ENCODE measurements at regions not wholly inside any gene's neighbourhood (a gene's known extent, or its start where the extent isn't known, plus 50 kb on each side); places are given as distances from the start of the nearest gene placed in this dataset.

DNA sequence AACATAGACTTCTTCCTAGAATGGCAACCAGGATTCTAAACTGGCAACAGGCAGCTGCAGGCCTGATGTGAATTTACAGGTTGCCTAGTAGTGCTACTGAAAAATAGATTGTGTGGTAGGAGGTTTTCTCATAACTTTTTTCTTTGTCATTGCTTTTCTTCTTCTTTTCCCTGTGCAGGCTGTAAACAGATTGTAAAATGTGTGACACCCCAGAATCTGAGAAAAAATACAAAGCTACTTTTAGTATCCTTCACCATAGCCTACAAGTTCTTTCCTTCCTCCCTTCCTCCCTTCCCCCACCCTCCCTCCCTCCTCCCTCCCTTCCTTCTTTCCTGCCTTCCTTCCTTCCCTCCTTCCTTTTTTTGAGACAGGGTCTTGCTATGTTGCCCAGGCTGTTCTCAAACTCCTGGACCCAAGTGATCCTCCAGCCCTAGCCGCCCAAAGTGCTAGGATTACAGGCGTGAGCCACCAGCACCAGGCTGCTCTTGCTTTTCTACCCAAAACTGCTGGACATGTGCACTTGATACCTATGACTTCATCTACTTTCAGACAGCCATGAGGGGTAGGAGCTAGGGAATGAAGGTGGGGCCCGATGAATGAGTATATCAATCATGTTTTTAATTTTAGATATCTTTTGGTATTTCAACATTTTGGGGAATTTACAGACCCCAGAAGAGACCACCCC, 114.2 kb upstream of the EEA1 start:
- no peak for DNase-seq

DNA sequence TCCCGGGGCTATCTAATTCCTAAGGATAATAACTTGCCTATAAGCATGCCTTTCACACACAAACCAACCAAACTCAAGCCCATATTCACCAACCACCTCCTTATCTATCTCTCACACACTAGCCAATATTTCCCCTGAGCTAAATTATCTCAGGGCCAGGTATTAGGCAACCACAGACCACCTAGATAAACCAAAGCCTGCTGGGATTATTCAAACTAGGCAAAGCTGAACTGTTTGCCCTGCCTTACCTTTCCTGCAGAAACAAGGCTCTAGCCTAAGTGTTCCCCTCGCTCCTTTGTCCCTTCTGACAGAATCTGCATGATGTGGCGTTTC, 114.7 kb upstream of the EEA1 start:
- DNase-seq: no peak

DNA sequence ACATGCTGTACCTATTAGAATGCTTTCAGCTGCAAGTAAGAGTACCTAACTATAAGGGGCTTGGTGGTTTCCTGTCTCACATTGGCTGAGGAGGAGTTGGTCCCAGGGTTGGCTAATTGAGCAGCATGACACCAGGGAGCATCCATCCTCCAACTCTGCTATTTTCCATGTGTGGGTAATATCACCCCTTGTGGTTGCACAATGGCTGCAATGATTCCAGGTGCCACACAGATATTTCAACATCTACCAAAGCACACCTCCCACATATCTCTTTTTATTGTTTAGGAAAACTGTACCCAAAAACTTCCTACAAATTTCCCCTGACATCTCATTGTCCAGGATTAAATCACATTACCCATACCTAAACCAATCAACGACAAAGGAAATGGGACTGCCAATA, 118.0 kb upstream of the EEA1 start:
- no peak for DNase-seq

DNA sequence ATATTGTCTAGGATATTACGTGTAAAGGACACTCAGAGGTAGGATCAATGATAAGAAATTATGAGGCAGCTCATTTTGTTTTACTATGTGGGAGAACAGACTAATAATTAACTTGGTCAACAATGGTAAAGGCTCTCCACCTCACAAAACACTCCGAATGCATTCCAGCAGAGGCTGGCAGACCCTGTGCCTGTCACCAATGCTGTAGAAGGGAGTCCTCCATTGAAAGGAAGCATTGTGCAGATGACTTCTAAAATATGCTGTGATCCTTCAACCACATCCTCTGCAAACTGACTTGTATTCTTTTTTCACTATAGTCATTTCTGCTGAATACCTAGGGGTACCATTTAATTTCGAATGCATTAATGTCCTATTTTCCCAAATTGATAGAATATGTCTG, 119.6 kb upstream of the EEA1 start:
- no peak for DNase-seq

DNA sequence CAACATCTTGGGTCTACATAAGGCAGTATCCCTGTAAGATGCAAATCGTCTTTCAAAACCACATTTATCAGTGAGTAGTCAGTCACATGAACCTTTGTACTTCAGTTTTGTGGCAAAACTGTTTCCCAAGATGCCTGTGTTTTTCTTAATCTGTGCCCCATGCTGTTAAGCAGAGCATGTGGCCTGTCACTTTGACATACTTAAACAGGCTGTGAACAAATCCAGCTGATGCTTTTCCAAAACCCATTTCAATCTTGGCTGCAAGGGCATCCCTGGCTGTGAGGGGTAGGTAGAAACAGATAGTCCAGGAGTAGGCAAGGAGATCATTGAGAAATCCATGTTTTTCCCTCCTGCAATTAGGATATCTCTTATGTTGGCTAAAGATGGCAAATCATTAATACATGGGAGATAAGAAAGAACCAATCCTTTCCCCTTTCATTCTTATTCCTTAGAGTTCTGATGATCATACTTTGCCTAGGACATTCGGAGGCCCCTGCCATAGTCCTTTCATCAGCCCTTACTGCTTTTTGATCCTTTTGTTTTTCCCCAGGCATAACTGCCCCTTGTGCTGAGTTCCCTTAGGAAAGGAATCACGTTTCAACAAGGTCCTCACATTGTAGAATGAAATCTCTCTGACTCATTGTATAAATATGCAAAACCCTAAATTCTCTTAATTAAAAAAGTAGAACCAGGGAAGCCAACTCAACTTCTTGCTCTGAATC, 121.1 kb upstream of the EEA1 start:
- no peak for DNase-seq

DNA sequence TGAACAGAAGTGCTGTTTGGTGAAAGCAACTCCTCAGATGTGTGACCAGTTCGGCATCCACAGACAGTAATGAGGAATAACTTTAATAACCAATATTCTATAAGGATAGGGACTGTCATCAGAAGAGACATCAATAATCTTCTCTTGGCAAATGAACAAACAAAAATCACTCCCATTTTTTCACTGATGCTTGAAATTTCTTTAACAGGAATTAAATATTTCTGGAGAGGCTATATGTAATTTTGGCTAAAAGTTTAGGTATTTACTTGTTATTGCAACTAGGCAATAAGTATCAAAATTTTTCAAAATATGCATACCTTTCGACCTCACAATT, 121.6 kb upstream of the EEA1 start:
- no peak for DNase-seq

DNA sequence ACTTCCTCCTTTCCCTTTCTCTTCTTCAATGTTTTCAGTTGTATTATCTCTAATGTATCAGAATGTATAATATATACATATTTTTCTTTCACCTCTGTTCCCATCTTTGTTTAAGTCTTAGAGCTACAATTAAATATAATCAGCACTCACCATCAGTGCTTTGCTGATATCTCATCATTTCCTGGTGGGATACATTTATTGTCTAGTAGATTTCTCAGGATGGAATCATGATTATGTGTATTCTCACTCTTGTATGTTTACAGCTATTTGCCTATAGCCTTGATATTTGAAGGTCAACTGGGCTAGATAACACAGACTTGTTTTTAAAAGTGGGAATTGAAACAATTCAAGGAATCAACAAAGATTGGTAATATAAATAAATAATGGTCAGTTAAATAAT, 124.9 kb upstream of the EEA1 start:
- DNase-seq: no peak

DNA sequence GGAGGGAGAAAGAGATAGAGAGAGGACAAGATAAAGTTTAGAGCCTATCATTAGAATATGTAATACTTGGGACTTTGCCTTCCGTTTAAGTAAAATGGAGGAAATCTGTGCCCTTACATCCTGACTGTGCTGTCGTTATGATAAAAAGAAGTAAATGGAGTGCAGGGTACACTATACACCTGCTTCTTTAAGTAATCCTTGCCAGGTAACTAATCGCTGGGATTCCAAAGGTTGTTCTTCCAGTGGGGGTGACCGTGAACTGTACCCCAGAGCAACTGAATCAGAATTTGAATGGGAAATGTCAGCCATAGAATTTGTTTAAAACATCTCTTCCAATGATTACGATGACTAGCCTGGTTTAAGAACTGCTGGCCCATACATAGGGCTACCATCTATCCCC, 126.1 kb upstream of the EEA1 start:
- DNase-seq: no peak

DNA sequence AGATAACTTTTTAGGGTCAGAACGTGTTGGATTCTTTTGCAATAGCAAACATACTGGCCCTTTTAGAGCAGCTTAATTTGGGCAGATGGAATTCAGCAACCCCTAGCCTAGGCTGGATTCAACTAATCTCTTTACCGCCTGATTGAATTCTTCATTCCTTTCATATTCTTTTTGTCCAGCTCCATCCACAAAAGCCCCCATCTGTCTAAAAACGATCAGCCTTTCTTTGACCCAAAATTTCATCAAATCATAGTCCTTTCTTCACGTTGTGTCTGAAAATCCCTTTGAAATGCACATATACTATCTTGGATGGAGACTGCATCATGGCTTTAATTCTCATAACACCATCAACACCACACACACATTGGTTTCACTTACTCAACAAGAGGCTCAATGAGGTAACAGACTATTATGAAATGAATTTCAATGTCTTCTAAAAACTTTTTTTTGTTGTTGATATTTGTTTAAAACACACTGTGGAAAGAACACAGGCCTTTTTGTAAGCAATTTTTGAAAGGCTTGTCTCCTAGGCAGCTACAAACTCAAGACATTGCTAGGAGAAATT, 128.0 kb upstream of the EEA1 start:
- DNase-seq: no peak

DNA sequence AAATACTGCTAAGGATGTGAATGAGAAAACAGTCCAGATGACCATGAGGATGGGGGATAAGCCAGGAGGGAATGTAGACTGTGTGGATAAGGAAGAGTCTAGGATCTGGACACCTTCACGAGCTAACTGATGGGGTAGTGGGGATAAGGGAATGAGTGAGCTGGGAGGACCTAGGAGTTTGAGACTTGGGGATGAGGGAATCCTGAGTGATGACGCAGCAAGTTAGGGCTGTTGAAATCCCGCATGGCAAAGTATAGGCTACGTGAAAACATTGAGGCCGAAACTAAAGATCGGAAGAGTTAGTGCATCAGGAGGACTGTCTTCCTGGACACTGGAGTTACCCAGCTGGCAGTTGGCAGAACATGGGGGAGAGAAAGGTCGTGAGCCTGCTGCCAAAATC, 129.2 kb upstream of the EEA1 start:
- no peak for DNase-seq

DNA sequence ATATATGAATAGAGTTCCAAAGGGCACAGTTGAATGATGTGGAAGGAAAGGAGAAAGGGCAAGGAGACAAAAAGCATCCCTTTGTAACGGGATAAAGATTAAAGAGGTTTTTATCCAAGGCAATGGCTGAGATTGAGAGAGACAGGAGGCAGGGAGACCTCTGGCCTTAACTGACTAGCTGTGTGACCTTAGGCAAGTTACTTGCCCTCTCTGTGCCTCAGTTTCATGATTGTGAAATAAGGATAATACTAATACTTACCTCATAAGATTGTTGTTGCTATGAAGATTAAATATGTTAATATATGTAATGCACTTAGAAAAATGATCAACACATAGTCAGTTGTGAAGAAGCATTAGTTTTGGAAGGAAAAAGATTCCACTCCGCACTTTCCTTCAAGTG, 130.2 kb upstream of the EEA1 start:
- DNase-seq: no peak

DNA sequence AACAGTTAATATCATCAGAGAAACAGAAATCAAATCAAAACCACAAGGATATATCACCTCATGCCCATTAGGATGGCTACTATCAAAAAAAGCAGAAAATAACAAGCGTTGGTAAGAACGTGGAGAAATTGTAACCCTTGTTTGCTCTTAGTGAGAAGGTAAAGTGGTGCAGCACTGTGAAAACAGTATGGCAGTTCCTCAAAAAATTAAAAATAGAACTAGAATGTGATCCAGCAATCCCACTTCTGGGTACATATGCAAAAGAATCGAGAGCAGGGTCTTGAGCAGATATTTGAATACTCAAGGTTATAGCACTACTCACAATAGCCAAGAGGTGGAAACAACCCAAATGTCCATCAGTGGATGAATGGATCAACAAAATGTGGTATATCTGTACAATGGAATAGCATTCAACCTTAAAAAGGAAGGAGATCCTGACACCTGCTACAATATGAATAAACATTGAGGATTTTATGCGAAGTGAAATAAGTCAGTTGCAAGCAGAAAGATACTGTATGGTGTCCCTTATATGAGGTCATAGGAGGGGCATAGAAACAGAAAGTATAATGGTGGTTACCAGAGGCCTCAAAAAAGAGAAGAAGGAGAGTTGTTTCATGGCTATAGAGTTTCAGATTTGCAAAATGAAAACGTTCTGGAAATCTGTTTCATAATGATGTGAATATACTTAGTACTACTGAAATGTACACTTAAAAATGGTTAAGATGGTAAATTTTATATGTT, 131.0 kb upstream of the EEA1 start:
- no peak for DNase-seq

DNA sequence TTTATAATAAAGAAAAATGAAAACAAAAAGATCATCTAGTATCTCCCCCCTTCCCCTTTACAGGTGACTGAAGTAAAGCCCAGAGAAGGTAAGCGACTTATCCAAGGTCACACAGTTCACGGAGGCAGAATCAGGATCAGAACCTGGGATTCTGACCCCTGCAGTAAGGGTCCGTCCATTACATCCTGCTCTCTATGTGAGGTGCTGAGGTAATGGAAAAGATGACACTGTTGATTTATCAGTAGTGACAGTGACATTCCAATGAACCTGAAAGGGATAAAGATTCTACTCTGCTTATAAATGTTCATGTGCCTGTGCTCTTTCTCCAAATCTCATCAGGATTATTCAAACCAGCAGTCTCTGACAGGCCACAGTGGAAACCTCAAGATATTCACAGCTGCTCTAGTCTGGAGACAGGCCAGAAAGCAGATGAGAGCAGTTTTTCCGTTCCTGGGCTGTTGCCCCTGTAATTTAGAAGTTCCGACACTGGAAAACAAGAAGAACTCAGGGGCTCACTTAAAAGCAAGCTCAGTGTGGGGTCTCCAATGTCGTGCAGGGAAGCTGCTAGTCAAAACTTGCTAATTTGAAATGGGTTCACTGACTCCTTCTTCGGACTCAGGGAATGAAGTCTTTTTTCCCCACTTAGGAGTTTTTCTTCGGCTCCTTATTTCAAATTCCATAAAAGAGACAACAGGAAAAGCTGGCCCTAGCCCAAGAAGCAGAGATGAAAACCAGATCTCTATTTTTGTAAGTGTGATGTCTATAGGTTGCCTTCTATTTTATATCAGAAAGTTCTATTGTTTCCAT, 131.8 kb upstream of the EEA1 start:
- peak; percentile 41 for DNase-seq

DNA sequence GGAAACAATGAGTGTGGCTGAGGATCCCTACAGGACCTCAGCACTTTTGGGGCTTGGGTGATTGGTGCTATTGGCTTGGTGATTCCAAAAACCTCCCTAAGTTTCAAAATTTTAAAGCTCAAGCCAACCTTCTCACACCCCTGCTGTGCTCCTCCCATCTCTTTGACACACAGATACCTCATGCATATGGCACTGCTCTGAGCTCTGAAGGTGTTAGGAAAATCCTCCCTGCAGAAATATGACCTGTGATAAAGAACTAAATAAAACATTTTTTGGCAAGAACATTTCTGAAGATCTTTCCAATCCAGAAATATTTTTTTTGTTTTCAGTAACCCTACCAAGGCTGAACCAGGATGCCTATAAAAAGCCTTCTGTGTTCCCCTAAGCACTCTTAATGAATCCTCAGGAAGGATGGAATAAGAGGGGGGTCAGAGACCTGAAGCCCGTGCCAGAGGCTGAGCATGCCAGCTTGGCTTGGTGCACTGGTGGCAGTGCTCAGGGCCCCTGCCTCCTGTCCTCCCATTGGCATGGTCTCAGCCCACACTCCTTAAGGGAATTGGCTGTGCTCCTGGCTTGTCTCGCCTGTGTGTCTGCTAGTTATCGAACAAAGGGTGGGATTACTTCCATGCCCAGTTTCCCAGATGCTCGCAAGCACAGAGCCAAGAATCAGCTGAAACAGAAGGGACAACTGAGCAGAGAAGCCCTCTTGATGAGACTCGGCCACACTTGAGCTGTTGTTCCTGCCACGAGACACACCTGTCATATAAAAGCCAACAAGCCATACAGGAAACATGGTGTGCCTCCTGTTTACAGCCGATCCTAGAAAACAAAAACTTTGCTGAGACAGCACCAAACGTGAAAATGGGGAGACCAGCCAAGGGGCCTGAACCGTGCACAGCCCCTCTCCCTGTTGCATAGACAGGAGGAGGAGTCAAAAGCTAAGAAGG, 132.7 kb upstream of the EEA1 start:
- DNase-seq: no peak

DNA sequence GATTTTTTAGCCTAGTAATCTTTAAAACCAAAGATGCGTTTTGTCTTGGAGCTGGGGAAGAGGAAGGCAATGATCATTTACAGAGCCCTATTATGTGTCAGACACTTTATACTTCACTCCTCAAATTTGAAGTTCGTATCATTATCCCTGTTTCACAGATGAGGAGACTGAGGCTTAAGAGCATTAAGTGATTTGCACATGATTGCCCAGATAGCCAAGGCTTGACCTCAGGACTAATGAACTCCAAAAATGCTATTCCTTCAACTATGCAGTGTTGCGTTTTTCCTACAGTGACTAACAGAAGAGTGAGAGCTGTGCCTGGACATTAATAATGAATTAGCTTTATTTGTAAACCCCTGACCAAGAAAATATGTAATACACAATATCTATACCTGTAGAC, 136.8 kb upstream of the EEA1 start:
- DNase-seq: no peak

DNA sequence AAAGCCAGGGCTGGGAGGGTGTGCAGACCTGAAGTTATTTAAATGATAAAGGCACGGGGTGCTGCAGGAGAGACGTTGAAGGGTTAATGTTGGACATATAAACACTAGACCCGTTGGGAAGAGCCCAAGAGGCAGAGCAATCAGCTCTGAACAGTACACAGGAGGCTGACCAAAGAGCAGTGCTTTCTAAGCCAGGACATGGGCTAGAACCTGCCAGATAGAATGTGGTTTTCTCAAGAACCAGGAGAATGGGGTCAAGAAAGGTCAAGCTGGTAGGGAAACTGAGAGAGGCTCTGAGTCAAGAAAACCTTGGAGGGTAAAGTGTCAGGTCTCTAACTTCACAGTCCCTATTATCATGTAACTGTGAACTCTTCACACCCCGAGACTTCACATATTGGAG, 143.2 kb upstream of the EEA1 start:
- no peak for DNase-seq

DNA sequence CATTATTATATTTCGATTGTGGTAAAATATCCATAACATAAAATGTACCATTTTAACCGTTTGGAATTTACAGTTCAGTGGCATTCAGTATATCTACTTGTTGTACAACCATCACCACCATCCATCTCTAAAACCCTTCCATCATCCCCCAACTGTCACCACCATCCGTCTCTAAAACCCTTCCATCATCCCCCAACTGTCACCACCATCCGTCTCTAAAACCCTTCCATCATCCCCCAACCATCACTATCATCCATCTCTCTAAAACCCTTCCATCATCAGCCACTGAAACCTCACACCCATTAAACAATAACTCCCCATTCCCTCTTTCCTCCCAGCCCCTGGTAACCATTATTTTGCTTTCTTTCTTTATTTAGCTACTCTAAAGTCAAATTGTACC, 144.2 kb upstream of the EEA1 start:
- no peak for DNase-seq

DNA sequence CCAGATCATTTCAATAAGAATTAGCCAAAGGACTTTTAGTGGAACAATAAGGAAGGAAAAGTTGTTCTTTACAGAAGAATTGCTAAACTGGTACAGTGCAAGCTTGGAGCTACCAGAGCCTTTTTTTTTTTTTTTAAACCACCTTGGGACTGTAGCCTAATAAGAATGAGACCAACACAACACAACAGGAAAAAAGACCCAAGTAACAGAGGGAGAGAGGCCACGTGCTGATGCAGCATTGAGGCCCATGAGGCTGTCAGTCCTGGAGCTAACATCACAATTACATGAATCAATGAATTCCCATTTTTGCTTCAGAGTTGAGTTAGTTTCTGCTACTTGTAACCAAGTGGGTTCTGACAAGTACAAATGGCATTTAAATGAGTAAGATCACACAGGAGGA, 149.0 kb upstream of the EEA1 start:
- no peak for DNase-seq

DNA sequence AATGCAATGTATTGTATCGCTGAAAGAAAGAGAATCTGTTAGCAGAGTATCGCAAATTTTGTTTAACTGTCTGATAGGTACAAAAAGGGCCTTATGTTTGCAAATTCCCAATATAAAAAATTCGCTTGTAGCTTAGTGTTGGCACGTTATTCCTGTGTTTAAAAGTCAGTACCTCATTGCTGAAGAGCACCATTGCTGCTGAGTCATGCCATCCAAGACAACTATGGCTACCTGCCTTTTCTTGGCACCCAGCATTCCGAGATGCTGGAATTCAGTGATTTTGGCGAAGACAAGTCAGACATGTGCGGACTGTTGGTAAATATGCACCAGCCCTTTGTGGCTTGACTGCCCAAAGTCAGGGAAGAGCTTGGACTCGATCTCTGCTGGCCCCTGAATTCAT, 149.5 kb upstream of the EEA1 start:
- no peak for DNase-seq

DNA sequence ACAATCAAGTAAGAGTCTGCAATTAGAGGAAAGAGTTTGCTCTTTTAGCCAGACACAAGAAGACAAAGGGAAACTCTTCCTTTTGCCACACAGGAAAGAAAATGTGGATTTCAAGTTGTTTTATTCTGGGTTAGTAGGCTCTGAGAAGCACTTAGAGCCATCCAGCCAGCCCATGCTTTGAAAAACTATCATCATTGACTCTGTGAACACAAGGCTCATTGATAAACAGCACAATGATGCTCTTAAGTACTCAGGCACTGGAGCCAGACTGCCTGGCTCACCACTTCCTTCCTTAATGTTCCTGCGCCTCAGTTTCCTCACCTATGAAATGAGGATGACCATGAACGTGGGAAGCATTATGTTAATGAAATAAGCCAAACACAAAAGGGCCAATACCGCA, 150.2 kb upstream of the EEA1 start:
- DNase-seq: no peak

DNA sequence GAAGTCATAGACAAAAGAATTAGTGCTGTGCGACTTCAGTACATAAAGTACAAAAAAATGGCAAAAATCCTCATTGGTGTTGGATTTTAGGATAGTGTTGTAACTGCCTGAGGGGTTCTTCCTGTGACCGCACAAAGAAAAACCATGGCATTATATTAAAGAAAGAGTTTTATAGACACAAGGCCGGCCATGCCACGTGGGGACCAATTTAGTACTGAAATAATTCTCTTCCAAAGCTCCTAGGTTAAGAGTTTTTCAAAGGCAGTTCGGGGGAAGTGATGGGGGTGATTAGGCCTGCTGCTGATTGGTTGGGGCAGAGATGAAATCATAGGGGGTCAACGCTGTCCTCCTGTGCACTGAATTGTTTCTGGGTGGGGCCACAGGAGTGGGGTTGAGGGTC, 150.9 kb upstream of the EEA1 start:
- no peak for DNase-seq
